HCT116 (cell line): ENCODE measurements at regions not wholly inside any gene's neighbourhood (a gene's known extent, or its start where the extent isn't known, plus 50 kb on each side); places are given as distances from the start of the nearest gene placed in this dataset.

Experiments used
- ATAC-seq: fragments of 200-7000 bp; cut with Tn5 transposase; 2 replicates; pipeline ENCODE4 v1.9.1; 2020; ENCODE audit warnings: mild to moderate bottlenecking, moderate library complexity
- BruUV-seq: library from RNA; stranded (reverse); fragments of 400-500 nt; replicated peaks from 2 replicates; lab custom pipeline; 2021; lab: Mats Ljungman, UMichigan
- CTCF ChIA-PET: fragments of 300-600 bp; sonication (Branson Sonifier 250); formaldehyde crosslinking; loops from one replicate; lab custom pipeline; 2021; ENCODE audit warnings: antibody characterized with exemption; lab: Charles Lee
- POLR2A ChIA-PET: fragments of 300-600, 350-600 bp; sonication (Branson Sonifier 250); formaldehyde crosslinking; loops from one replicate; lab custom pipeline; 2021; ENCODE audit warnings: antibody characterized with exemption; lab: Charles Lee
- RAD21 ChIA-PET, 2 experiments: fragments of 300-600 bp; sonication (Branson Sonifier 250); formaldehyde crosslinking; loops; one replicate each; lab custom pipeline; 2023; ENCODE audit warnings: low total read pairs in 2 of 2; ENCODE audit not compliant: uncharacterized antibody in 2 of 2, unreplicated experiment in 2 of 2, low non-redundant PET in 1 of 2; lab: Charles Lee
- DNase-seq: peaks from one replicate; pipeline ENCODE4 v3.0.0-alpha.2; 2010; ENCODE audit warnings: low read depth, low spot score
- H2AFZ ChIP-seq: fragments of 200-600 bp; shearing (Covaris generic), sonication (generic); 2 replicates; pipeline ENCODE4 v1.6.1; 2017; ENCODE audit warnings: low read depth, mixed run types, mixed read lengths, antibody characterized with exemption, low read length; ENCODE audit not compliant: poor library complexity, severe bottlenecking
- H3K27ac ChIP-seq: 2 replicates; pipeline ENCODE4 v1.5.1; 2012; ENCODE audit warnings: low read depth, low read length
- H3K27me3 ChIP-seq: fragments of 200-600 bp; sonication (generic); 2 replicates; pipeline ENCODE4 v1.6.1; 2016; ENCODE audit warnings: mixed run types, low read length, mixed read lengths; ENCODE audit not compliant: insufficient read depth
- H3K36me3 ChIP-seq, 2 experiments: fragments of 200-500 bp in 1 of 2; fragments of 200-600 bp in 1 of 2; sonication (Bioruptor generic) in 1 of 2; sonication (generic) in 1 of 2; 2 replicates each; pipeline versions ENCODE4 v1.5.1 to v1.6.1; 2014 to 2016; ENCODE audit warnings: low read length in 2 of 2, inconsistent platforms in 1 of 2, mixed read lengths in 1 of 2, mixed run types in 1 of 2; ENCODE audit not compliant: insufficient read depth in 2 of 2, control insufficient read depth in 1 of 2
- H3K4me1 ChIP-seq, 2 experiments: fragments of 200-600 bp in 1 of 2; sonication (generic) in 1 of 2; 2 replicates each; pipeline versions ENCODE4 v1.5.1 to v1.6.1; 2012 to 2017; ENCODE audit warnings: low read length in 2 of 2, inconsistent platforms in 1 of 2, mild to moderate bottlenecking in 1 of 2, mixed read lengths in 1 of 2, mixed run types in 1 of 2, moderate library complexity in 1 of 2; ENCODE audit not compliant: insufficient read depth in 2 of 2, control insufficient read depth in 1 of 2
- H3K4me2 ChIP-seq: fragments of 200-600 bp; sonication (generic); 2 replicates; pipeline ENCODE4 v1.6.1; 2017; ENCODE audit warnings: mixed run types, low read length, mixed read lengths
- H3K4me3 ChIP-seq, 2 experiments: fragments of 200-600 bp in 1 of 2; sonication (generic) in 1 of 2; replicated peaks in 1 of 2; 2 replicates each; pipeline ENCODE4 v1.5.1; 2011 to 2016; ENCODE audit warnings: low read length in 2 of 2, control low read depth in 1 of 2, low read depth in 1 of 2, mild to moderate bottlenecking in 1 of 2, mixed read lengths in 1 of 2, mixed run types in 1 of 2
- H3K79me2 ChIP-seq: fragments of 200-600 bp; sonication (generic); 2 replicates; pipeline ENCODE4 v1.6.1; 2017; ENCODE audit warnings: mild to moderate bottlenecking, mixed run types, low read length, moderate library complexity, mixed read lengths; ENCODE audit not compliant: insufficient read depth
- H3K9ac ChIP-seq: fragments of 200-600 bp; sonication (generic); 2 replicates; pipeline ENCODE4 v1.6.1; 2016; ENCODE audit warnings: low read length, mixed read lengths
- H3K9me2 ChIP-seq: fragments of 200-600 bp; sonication (generic), shearing (Covaris generic); 2 replicates; pipeline ENCODE4 v1.6.1; 2017; ENCODE audit warnings: mixed run types, mild to moderate bottlenecking, moderate library complexity; ENCODE audit not compliant: insufficient read depth
- H3K9me3 ChIP-seq, 2 experiments: fragments of 200-500 bp in 1 of 2; fragments of 200-600 bp in 1 of 2; sonication (Bioruptor generic) in 1 of 2; sonication (generic) in 1 of 2; 2 replicates each; pipeline ENCODE4 v1.6.1; 2014 to 2017; ENCODE audit warnings: low read length in 2 of 2, mixed read lengths in 2 of 2, inconsistent platforms in 1 of 2, low read depth in 1 of 2, mild to moderate bottlenecking in 1 of 2, mixed run types in 1 of 2, moderate library complexity in 1 of 2; ENCODE audit not compliant: control insufficient read depth in 1 of 2, insufficient read depth in 1 of 2
- H4K20me1 ChIP-seq: fragments of 200-600 bp; sonication (generic), shearing (Covaris generic); 2 replicates; pipeline ENCODE4 v1.6.1; 2017; ENCODE audit warnings: mixed run types, mild to moderate bottlenecking, moderate library complexity; ENCODE audit not compliant: insufficient read depth
- POLR2A ChIP-seq: IDR thresholded peaks from 2 replicates; pipeline ENCODE4 v1.7.0; 2011; ENCODE audit warnings: borderline replicate concordance; ENCODE audit not compliant: insufficient read depth, insufficient read length; ENCODE audit errors: extremely low read depth
- SIN3A ChIP-seq: IDR thresholded peaks from 2 replicates; pipeline ENCODE4 v1.6.1; 2012; ENCODE audit warnings: low read depth
- intact Hi-C: fragments of 100-400 bp; cut with micrococcal nuclease; formaldehyde crosslinking; loops from 2 replicates; pipeline ENCODE4 v1.10.0; 2022
- TF ChIP-seq, protein P1 (sequence below): IDR thresholded peaks from 2 replicates; pipeline ENCODE4 v1.6.1; 2012

DNA sequence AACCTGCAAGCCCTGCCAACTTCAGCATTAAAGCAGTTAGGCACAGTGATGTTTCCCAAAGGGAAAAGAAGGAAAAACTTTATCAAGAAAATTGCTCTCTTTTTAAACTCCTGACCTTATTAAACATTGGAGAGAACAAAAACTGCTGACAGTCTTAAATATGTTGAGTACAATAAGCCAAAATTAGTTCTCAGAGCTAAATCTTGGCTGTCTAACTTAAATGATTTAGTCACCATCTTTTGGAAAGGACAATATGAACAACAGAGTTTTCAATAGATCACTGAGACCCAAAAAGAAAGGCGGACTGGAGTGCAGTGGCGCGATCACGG lies 70.8 kb downstream of the DUSP6 start:
- no TSS peak for BruUV-seq
- ATAC-seq, result no peak
- no peak overlapping the region for H3K27ac ChIP-seq
- H3K4me1 ChIP-seq, result no peaks in the 10 kb centered on the region
- no peaks in the 10 kb centered on the region for H3K27me3 ChIP-seq
- H2AFZ ChIP-seq, result no peak overlapping the region
- intact Hi-C loops, result no loop called here
- no peaks in the 10 kb centered on the region for H3K36me3 ChIP-seq
- ChIA-PET RAD21 (no interaction called here), POLR2A (no interaction called here), CTCF (no interaction called here)
- no peak overlapping the region for H3K9ac ChIP-seq
- no peak overlapping the region for H3K4me2 ChIP-seq
- no peak for DNase-seq
- H3K9me3 ChIP-seq, result no peaks in the 10 kb centered on the region
- TF ChIP-seq POLR2A, result no peak
- TF ChIP-seq, all 23 proteins: peak for 0
- Histone ChIP-seq H3K9me2 (no peaks in the 10 kb centered on the region), H3K79me2 (no peaks in the 10 kb centered on the region), H3K4me3 (no peak overlapping the region), H4K20me1 (no peaks in the 10 kb centered on the region)

DNA sequence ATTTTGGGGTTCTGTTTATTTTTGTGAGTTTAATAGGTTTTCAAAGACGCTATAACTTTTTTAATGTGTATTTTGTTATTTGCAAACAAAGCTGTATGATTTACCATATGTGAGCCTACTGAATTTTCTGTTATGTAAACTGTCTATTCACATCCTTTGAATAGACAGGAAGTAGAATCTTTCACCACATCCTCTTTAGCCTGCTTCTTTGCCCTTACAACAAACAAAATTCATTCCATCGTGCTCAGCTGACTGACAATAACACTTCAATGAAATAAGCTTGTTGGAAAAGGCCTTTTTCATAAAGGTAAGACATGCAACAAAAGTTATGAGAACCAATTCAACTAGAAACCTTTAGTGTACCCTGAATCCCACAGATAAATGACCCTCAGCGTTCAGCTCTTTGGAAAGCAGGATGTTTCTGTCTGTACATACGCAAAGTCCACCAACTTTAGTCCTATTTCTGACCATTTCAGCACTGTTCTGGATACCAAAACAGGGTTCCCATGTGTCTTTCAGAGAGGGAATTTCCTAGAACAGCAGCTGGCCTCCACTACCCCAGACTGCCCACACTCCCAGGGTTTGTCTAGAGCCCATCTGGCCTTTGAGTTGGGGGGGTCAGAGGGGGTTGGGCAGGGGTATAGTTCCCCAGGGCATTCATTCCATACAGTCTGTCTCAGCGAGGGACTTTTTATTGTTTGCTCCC lies 71.3 kb downstream of the DUSP6 start:
- BruUV-seq, result no TSS peak
- Histone ChIP-seq H3K9me3 (no peaks in the 10 kb centered on the region), H3K9me2 (no peaks in the 10 kb centered on the region), H3K4me2 (no peak overlapping the region), H3K36me3 (no peaks in the 10 kb centered on the region), H3K79me2 (no peaks in the 10 kb centered on the region), H3K4me3 (no peak overlapping the region), H3K27me3 (no peaks in the 10 kb centered on the region), H2AFZ (no peak overlapping the region), H3K27ac (no peak overlapping the region), H4K20me1 (no peaks in the 10 kb centered on the region), H3K4me1 (no peaks in the 10 kb centered on the region), H3K9ac (no peak overlapping the region)
- DNase-seq, result no peak
- CTCF ChIA-PET, result no interaction called here
- TF ChIP-seq, protein P1, sequence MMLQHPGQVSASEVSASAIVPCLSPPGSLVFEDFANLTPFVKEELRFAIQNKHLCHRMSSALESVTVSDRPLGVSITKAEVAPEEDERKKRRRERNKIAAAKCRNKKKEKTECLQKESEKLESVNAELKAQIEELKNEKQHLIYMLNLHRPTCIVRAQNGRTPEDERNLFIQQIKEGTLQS, result no peak
- no peak for TF ChIP-seq SIN3A
- intact Hi-C loops, result no loop called here
- POLR2A ChIA-PET, result no interaction called here
- ATAC-seq, result no peak
- RAD21 ChIA-PET, result no interaction called here
